H9 (cell line): ENCODE measurements at regions not wholly inside any gene's neighbourhood (a gene's known extent, or its start where the extent isn't known, plus 50 kb on each side); places are given as distances from the start of the nearest gene placed in this dataset.

Experiments
- DNase-seq: peaks from one replicate; pipeline ENCODE4 v3.0.0-alpha.2; 2017
- H2AFZ ChIP-seq: one replicate; pipeline ENCODE4 v1.6.1; 2013; ENCODE audit warnings: mild to moderate bottlenecking, low read length, control low read depth, moderate library complexity
- H2AK5ac ChIP-seq: 2 replicates; pipeline ENCODE4 v1.6.1; 2013; ENCODE audit warnings: low read length, control low read depth, mixed read lengths; ENCODE audit not compliant: insufficient read length
- H2BK120ac ChIP-seq: one replicate; pipeline ENCODE4 v1.6.1; 2013; ENCODE audit warnings: low read depth, mild to moderate bottlenecking, low read length, control low read depth, inconsistent platforms; ENCODE audit not compliant: poor library complexity, severe bottlenecking
- H2BK12ac ChIP-seq: 2 replicates; pipeline ENCODE4 v1.6.1; 2013; ENCODE audit warnings: low read length, control low read depth, mixed read lengths, low read depth; ENCODE audit not compliant: insufficient read length
- H2BK15ac ChIP-seq: 2 replicates; pipeline ENCODE4 v1.6.1; 2013; ENCODE audit warnings: low read depth, low read length, control low read depth
- H2BK20ac ChIP-seq: one replicate; pipeline ENCODE4 v1.6.1; 2013; ENCODE audit warnings: low read depth, mild to moderate bottlenecking, low read length, control low read depth, inconsistent platforms; ENCODE audit not compliant: poor library complexity, severe bottlenecking
- H2BK5ac ChIP-seq: 2 replicates; pipeline ENCODE4 v1.6.1; 2013; ENCODE audit warnings: low read length, control low read depth, mixed read lengths; ENCODE audit not compliant: insufficient read length
- H3K14ac ChIP-seq: 2 replicates; pipeline ENCODE4 v1.6.1; 2013; ENCODE audit warnings: low read length, control low read depth; ENCODE audit not compliant: insufficient read depth
- H3K18ac ChIP-seq: 2 replicates; pipeline ENCODE4 v1.6.1; 2013; ENCODE audit warnings: low read depth, mild to moderate bottlenecking, mixed read lengths, low read length, control low read depth; ENCODE audit not compliant: insufficient read length
- H3K23ac ChIP-seq: 2 replicates; pipeline ENCODE4 v1.6.1; 2013; ENCODE audit warnings: low read length, control low read depth, mixed read lengths, low read depth; ENCODE audit not compliant: insufficient read length
- H3K23me2 ChIP-seq: 2 replicates; pipeline ENCODE4 v1.6.1; 2013; ENCODE audit warnings: low read depth, mild to moderate bottlenecking, mixed read lengths, low read length, control low read depth; ENCODE audit not compliant: insufficient read length, poor library complexity, severe bottlenecking
- H3K27ac ChIP-seq: 2 replicates; pipeline ENCODE4 v1.5.1; 2013; ENCODE audit warnings: low read length, control low read depth, mixed read lengths, low read depth; ENCODE audit not compliant: insufficient read length
- H3K27me3 ChIP-seq: 2 replicates; pipeline ENCODE4 v1.6.1; 2013; ENCODE audit warnings: low read length, control low read depth, inconsistent platforms; ENCODE audit not compliant: insufficient read depth
- H3K4ac ChIP-seq: 2 replicates; pipeline ENCODE4 v1.6.1; 2013; ENCODE audit warnings: low read depth, mild to moderate bottlenecking, control low read depth, inconsistent platforms, low read length, moderate library complexity
- H3K4me1 ChIP-seq: 2 replicates; pipeline ENCODE4 v1.6.1; 2013; ENCODE audit warnings: low read length, control low read depth, inconsistent platforms; ENCODE audit not compliant: insufficient read depth
- H3K4me2 ChIP-seq: 2 replicates; pipeline ENCODE4 v1.6.1; 2013; ENCODE audit warnings: low read length, control low read depth, mixed read lengths; ENCODE audit not compliant: insufficient read length, insufficient read depth
- H3K56ac ChIP-seq: 2 replicates; pipeline ENCODE4 v1.6.1; 2013; ENCODE audit warnings: low read depth, mild to moderate bottlenecking, mixed read lengths, low read length, control low read depth; ENCODE audit not compliant: insufficient read length
- H3K79me1 ChIP-seq: 2 replicates; pipeline ENCODE4 v1.6.1; 2013; ENCODE audit warnings: low read depth, mild to moderate bottlenecking, moderate library complexity, low read length, control low read depth, inconsistent platforms; ENCODE audit not compliant: insufficient read depth, poor library complexity, severe bottlenecking
- H3K79me2 ChIP-seq: 2 replicates; pipeline ENCODE4 v1.6.1; 2013; ENCODE audit warnings: low read length, control low read depth, inconsistent platforms; ENCODE audit not compliant: insufficient read depth
- H3K9ac ChIP-seq: 2 replicates; pipeline ENCODE4 v1.6.1; 2013; ENCODE audit warnings: low read length, control low read depth, mixed read lengths; ENCODE audit not compliant: insufficient read length; ENCODE audit errors: extremely low read depth
- H3K9me3 ChIP-seq: one replicate; pipeline ENCODE4 v1.6.1; 2013; ENCODE audit warnings: low read depth, low read length, inconsistent platforms; ENCODE audit not compliant: control insufficient read depth
- H3T11ph ChIP-seq: one replicate; pipeline ENCODE4 v1.6.1; 2013; ENCODE audit warnings: mild to moderate bottlenecking, low read length, control low read depth, inconsistent platforms
- H4K20me1 ChIP-seq: one replicate; pipeline ENCODE4 v1.6.1; 2013; ENCODE audit not compliant: control insufficient read depth, insufficient read length, insufficient read depth
- H4K5ac ChIP-seq: 2 replicates; pipeline ENCODE4 v1.6.1; 2013; ENCODE audit warnings: low read depth, mild to moderate bottlenecking, mixed read lengths, low read length, control low read depth; ENCODE audit not compliant: insufficient read length
- H4K8ac ChIP-seq: replicated peaks from 2 replicates; pipeline ENCODE4 v1.6.1; 2013; ENCODE audit warnings: low read length, control low read depth, mixed read lengths, low read depth; ENCODE audit not compliant: insufficient read length
- H4K91ac ChIP-seq: 2 replicates; pipeline ENCODE4 v1.6.1; 2013; ENCODE audit warnings: low read depth, mild to moderate bottlenecking, moderate library complexity, mixed read lengths, low read length, control low read depth; ENCODE audit not compliant: insufficient read length
- H3K27ac Mint-ChIP-seq, 3 experiments: 2 replicates in 2 of 3; 3 replicates in 1 of 3; pipeline ENCODE4 v1.8.0; 2020 to 2021; ENCODE audit warnings: mixed read lengths in 3 of 3, mild to moderate bottlenecking in 1 of 3, moderate library complexity in 1 of 3
- H3K27me3 Mint-ChIP-seq: 2 replicates; pipeline ENCODE4 v1.8.0; 2021; ENCODE audit warnings: low read depth, mild to moderate bottlenecking, moderate library complexity, mixed read lengths
- H3K36me3 Mint-ChIP-seq, 3 experiments: 2 replicates in 2 of 3; 3 replicates in 1 of 3; pipeline ENCODE4 v1.8.0; 2020 to 2021; ENCODE audit warnings: low read depth in 3 of 3, mixed read lengths in 3 of 3; ENCODE audit not compliant: insufficient read depth in 1 of 3
- H3K4me1 Mint-ChIP-seq, 2 experiments: 2 replicates each; pipeline ENCODE4 v1.8.0; 2020; ENCODE audit warnings: mixed read lengths in 2 of 2
- H3K4me3 Mint-ChIP-seq, 2 experiments: 2 replicates in 1 of 2; 3 replicates in 1 of 2; pipeline ENCODE4 v1.8.0; 2020 to 2021; ENCODE audit warnings: mild to moderate bottlenecking in 2 of 2, mixed read lengths in 2 of 2, moderate library complexity in 1 of 2
- H3K9me3 Mint-ChIP-seq, 2 experiments: 2 replicates in 1 of 2; 3 replicates in 1 of 2; pipeline ENCODE4 v1.8.0; 2020; ENCODE audit warnings: mild to moderate bottlenecking in 2 of 2, mixed read lengths in 2 of 2, moderate library complexity in 1 of 2
- CTCF ChIP-seq: fragments of 200-600 bp; sonication (generic); conservative IDR thresholded peaks from 3 replicates; pipeline ENCODE4 v1.8.0; 2021; ENCODE audit warnings: antibody characterized with exemption, mild to moderate bottlenecking
- WGBS: extraction: QIAGEN DNeasy Blood & Tissue Kit; methylation state at CpG from one replicate; pipeline ENCODE4 v1.1.7; 2013; ENCODE audit warnings: missing lambda C conversion rate, low lambda C conversion rate, mixed read lengths; ENCODE audit not compliant: insufficient read length; ENCODE audit errors: extremely low coverage; 5-methylcytosine and 5-hydroxymethylcytosine counted together

DNA sequence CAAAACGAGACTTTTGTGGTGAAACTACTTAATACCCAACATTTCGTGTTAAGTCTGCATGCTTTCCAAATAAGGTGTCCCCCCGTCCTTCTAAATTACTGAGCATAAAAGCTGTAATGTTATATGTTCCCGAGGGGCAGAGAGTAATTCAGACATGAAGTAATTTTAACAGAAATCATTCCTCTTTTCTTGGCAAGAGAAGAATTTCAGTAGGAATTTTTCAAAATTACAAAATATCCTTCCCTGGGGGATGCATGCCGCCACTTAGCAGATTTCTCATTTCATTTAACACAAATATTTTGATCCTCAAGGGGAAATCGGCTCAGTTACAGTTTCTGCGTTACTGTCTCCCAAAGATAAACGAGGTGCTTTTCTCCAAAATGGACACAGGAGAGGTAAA lies 213.2 kb upstream of the RHOBTB1 start:
- no peak overlapping the region for H2BK120ac ChIP-seq
- H2BK20ac ChIP-seq = no peak overlapping the region
- H3K4ac ChIP-seq = no peak overlapping the region
- H3K79me1 ChIP-seq = no peaks in the 10 kb centered on the region
- H4K91ac ChIP-seq = no peak overlapping the region
- no peak overlapping the region for H2AK5ac ChIP-seq
- no peak overlapping the region for H3K18ac ChIP-seq
- H3K27ac ChIP-seq = no peak overlapping the region
- H3K14ac ChIP-seq = no peak overlapping the region
- no peaks in the 10 kb centered on the region for H3K79me2 ChIP-seq
- H3K56ac ChIP-seq = no peak overlapping the region
- no peak overlapping the region for H4K8ac ChIP-seq
- H2BK15ac ChIP-seq = no peak overlapping the region
- H2BK5ac ChIP-seq = no peak overlapping the region
- peaks cover 2% of the 10 kb centered on the region; the same call in 1 of the 2 replicates for H3K4me1 ChIP-seq
- no peak overlapping the region for H3K9ac ChIP-seq
- no peaks in the 10 kb centered on the region for H3K27me3 ChIP-seq
- no CpG with 5 or more reads among the region's 8 CpGs for WGBS
- H2AFZ ChIP-seq = no peak overlapping the region
- no peak overlapping the region for H3K4me2 ChIP-seq
- H2BK12ac ChIP-seq = no peak overlapping the region
- no peak overlapping the region for H3T11ph ChIP-seq
- no peaks in the 10 kb centered on the region for H4K20me1 ChIP-seq
- Mint-ChIP-seq H3K36me3 (no peaks in the 10 kb centered on the region), H3K27ac (no peak overlapping the region), H3K27me3 (no peaks in the 10 kb centered on the region), H3K9me3 (no peaks in the 10 kb centered on the region), H3K4me1 (peaks cover 6 to 10% of the 10 kb centered on the region in 2 experiments; a peak in 3 of 4 replicates), H3K4me3 (no peak overlapping the region)
- no peak overlapping the region for H4K5ac ChIP-seq
- H3K9me3 ChIP-seq = no peaks in the 10 kb centered on the region
- no peak overlapping the region for H3K23ac ChIP-seq
- DNase-seq = no peak
- no peak for TF ChIP-seq CTCF
- H3K23me2 ChIP-seq = no peaks in the 10 kb centered on the region
